GM21390 (cell line): ENCODE measurements at regions not wholly inside any gene's neighbourhood (a gene's known extent, or its start where the extent isn't known, plus 50 kb on each side); places are given as distances from the start of the nearest gene placed in this dataset.

Source experiments
- ATAC-seq: cut with Tn5 transposase; IDR thresholded peaks from one replicate; pipeline ENCODE4 v1.9.1; 2021; ENCODE audit not compliant: unreplicated experiment

GRCh38 chr4:83865417-83866150, 329.7 kb downstream of the GPAT3 start:
- ATAC-seq = no peak

DNA sequence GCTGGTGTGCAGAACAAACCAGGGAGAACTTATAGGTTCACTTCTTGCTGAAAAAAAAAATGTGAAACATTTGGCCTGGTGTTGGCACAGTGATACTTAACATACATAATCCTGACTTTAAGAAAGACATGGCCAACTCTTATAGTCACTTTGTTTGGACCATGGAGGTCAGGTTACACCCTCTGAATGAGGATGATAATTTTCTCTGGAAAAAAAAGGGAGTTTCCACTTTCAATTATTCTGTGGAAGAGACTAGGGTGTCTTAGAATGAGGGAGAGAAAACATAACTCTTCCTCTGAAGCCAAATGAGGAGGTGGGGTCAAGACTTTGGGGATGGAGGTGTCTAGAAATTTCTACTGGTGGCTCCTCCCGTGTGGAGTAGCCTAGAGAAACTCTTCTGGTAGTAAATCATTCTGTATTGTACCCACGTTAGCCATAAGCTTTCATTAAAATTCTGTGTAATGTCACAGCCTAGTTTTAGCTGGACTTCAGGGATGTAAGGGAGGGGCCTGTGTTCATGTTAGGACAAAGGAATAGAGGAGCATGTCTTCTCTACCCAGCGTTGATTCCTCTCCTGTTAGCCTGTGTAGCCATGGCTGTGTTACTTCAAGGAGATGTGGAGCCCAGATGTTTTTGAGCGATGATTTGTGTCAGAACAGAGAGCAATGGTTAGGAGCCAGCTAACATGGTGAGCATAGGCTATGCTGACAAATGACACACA, 328.3 kb downstream of the GPAT3 start:
- ATAC-seq = no peak

- no peak for ATAC-seq
These were observed 326.6 kb downstream of the GPAT3 start for GRCh38 chr4:83862471-83862870.

DNA sequence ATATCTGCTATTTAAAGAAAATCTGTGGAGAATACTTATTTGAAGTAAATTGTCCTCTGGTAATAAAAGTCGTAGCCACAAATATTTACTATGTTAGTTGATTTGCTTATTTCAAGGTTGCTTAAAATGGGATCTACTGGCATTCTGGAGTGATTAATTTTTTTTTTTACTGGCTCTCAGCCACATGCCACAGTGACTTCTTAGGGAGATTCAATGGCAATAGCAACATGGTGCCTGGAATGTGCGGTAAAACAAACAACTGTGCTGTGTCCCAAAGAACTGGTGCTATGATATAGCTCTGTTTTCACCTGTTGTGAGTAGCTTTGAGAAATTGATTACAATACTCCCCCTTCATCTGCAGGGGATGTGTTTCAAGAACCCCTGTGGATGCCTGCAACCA, 324.3 kb downstream of the GPAT3 start:
- ATAC-seq = no peak

GRCh38 chr4:83858131-83858530, 322.2 kb downstream of the GPAT3 start:
- no peak for ATAC-seq

- ATAC-seq = no peak
These were observed 319.1 kb downstream of the GPAT3 start for GRCh38 chr4:83855044-83855443.

DNA sequence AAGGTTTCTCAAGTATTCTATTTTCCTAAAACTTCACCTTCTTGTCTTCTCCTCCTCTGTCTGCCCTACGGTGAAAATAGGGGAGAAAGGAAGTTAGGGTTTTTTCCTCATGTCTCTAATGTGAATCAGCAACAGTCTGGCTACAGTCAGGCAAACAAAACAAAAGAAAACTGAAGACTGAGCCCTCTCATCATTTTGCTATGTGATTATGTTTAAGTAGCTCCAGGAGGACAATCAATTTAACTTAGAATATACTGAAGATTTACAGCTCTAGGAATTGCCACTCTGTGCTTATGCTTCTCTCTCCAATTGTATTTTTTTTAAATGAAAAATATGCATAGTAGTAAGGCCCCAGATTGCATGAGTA, 316.2 kb downstream of the GPAT3 start:
- no peak for ATAC-seq

DNA sequence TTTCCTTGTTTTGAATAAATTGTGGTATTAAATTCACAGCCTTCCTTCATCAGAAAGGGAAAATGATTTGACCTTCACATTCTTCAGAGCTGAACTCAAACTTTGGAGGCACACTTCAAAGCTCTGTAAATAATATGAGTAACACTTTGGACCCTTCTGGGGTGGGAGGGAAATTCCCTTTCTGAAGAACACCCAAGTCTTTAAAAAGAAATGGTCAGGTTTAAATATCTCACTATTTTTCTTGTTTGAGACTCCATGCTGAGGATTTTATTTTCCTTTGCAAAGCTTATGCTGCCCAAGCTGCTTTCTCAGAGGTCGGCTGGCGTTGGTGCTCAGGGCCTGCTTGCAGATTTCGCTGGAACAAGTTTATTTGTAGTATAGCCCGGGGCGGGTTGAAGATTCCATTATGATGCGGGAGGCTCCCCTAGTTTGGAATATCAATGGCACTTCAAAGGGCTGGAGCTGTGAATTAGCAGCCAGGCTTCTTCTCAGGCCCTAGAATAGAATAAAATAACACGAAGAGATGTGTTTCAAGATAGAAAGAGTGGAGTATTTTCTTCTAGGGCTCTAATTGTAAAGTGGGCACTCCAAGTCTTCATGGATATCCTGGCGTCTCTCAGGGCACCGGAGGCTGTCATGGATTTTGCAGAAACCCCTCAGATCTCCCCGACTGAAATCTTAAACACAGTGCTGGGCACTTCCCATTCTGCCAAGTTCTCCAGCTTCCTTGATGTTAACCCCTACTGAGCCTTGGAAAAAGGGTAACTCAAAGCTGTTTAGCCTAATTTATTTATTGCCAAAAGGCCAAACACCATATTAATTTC, 315.6 kb downstream of the GPAT3 start:
- ATAC-seq = no peak

DNA sequence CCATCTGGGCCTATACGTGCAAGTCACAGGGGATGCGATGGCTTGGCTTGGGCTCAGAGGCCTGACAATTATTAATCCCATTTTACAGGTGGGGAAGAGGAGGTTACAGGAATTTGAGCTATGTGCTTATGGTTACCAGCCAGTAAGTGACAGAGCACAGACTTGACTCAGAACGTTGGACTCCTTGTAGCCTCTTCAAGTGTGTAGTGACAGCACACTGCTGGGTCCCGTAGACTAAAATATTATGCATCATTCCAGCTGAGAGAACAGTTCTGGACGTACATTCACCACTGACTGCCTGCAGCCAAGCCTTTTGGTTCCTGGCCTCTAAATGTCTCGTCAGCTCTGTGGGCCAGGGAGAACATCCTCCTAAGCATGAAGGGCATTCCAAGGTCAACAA, 314.5 kb downstream of the GPAT3 start:
- no peak for ATAC-seq

DNA sequence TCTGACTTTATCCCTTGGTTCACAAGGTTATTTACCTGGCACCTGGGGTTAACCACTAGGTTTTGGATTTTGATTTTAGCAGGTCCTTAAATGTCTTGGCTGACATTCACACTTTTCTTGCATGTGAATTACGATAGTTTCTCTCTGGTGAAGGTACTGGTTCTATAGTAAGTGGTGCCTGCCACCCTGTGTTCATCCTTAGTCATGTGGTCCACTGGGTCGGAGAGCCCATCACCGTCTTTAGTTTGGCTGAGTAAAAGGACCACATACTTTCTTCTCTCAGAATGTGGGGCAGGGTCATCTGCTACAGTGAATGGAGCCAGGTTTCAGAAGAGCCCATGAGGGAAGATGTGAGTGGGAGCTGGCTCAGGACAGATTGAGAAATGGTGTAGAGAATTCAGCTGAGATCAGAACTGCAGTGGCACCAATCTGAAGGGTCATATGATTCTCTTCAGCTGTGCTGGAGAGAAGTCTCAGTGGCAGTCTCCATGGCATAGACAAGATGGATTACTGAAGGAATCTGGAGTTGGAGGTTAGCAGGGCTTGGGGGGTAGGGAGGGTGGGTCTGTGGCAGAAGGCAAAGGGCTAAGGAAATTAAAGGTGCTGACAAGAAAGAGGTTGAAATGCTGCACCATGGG, 310.4 kb downstream of the GPAT3 start:
- ATAC-seq = no peak

DNA sequence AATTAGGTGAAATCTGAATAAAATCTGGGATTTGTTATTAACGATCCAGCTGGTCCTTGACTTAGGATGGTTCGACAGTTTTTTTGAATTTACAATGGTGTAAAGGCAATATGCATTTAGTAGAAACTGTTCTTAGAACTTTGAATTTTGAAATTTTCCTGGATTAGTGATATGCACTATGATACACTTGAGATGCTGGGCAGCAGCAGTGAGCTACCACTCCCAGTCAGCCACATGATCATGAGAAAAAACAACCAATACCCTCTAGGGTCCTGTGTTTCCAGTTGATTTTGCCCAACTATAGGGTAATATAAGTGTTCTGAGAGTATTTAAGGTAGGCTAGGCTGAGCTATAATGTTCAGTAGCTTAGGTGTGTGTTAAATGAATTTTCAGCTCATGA, 303.7 kb downstream of the GPAT3 start:
- no peak for ATAC-seq

GRCh38 chr4:83837614-83838308, 301.9 kb downstream of the GPAT3 start:
- ATAC-seq = no peak

DNA sequence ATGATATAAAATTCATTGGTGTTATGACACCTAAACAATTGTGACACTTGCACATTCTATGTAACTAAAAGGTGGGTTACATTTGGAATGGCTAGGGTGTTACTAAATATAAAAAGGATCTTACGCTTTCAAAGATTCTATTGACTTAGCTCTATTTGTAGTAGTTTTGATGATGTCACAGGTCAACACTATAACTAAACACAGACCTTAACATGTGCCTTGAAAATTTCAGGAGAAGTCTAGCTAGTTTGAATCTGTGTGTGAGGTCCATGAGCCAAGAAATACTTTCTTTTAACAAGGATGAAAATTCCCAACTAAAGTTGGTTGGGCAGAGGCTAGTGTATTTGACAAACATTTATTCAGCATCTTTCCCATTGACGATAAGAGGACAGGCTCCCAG, 298.0 kb downstream of the GPAT3 start:
- ATAC-seq = no peak

DNA sequence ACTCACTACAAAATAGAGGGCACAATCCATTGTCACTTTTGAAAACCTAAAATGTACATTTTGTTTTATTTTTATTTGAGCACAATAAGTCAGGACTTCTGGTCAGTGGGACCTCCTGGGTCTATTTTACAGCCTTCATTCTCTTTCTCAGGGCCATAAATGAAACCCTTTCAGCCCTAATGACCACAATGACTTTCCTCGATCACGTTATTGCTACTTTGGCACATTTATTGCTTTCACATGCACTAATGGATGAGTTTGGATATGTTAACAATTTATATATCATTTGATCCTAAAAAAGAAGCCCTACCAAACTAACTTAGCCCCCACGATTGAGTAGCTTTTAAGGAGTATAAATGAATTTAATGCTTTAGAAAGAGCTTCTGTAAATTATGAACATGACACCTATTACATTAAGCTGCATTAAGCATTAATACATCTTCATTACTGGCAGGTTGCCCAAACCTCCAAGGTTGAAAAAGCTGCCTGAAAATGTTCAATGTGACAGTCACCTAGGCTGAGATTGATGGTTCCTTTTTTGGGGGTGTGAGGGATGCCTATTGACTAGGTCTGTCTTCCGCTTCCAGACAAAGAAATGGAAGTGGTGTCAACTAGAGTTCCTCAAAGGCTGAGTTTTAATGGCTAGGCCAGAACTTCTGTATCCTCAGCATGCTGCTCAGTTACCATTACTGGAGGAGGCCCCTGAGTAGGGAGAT, 296.4 kb downstream of the GPAT3 start:
- ATAC-seq = no peak

- ATAC-seq = no peak
These were observed 295.7 kb downstream of the GPAT3 start for GRCh38 chr4:83831588-83831987.

DNA sequence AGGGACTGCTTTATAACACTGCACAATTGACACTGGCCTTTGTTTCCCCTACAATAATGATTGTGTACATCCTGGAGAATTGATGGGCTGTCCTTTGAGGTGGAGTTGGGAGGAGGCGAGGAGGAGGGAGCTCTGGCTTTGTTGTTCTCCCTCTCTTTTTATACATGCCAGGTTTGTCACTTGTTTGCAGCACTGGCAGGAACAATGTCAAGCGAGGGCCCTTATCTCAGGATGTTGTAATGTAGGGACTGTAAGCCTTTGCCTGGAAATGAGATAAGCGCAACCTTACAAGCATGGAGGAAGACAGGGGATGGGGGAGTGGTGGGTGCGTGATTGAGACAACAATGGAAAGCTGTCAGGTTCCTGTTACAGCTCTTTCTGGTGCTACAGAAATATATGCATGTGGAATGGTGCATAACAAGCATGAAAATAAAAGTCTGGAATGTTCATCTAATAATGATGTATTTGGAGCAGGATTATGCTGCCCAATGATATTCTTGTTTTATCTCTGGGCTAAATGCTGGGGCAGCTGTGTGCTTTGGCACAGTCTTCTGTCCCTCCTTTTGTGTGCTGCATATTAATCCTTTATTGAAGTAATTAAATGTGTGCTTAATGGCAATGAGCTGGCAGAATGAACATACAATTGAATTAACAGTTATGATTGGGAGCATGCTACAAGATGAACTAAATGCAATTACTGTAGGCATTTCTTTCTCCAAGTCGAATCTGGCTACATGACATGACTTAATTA, 294.4 kb downstream of the GPAT3 start:
- ATAC-seq = no peak

DNA sequence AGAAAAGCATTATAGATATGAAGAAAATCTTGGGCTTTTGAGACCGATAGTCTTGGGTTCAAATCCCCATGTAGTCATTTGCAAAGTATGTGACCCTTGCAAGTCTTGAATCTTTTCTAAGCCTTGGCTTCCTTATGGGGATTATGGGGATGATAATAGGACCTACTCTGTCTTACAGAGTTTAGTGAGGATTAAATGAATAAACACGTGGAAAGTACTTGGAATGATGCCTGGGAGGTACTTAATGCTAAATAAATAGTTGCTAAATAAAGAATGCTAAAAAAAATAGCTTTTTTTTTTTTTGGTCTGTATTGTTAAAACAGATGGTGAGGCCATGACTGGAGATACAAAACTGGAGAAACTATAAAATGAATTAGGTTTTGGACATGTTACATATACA, 292.7 kb downstream of the GPAT3 start:
- ATAC-seq = no peak

DNA sequence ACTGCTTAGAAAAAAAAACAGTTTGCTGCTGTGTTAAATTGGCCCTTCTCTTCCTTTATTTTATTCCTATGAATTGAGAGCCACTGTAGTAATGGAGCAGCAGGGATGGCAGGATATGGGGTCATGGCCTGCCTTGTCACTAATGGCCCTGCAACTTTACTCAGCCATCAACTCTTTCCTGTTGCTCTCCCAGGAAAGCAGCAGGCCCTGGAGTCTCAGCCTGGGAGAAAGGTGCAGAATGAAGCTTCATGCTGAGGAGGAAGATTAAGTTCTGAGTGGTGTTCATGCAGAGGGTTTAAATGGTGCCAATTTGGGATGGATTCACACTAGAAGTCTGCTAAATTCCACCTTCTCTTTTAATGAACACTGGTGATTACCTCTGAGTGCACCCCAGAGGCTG, 285.6 kb downstream of the GPAT3 start:
- no peak for ATAC-seq

DNA sequence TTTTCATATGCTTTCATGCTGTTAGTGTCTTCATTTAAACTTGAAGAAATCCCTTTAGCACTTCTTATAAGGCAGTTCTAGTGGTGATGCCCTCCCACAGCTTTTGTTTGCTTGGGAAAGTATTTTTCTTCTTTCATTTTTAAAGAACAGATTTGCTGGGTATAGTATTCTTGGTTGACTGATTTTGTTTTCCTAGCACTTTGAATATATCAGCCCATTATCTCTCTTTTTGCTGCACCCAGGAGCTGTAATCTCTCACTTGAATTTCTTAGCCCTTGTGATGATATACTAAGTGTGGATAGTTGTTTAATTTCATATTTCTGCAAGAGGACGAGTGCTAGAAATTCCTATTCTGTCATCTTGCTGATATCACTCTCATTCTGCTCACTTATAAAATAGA, 283.7 kb downstream of the GPAT3 start:
- ATAC-seq = no peak

GRCh38 chr4:83810428-83810827, 274.5 kb downstream of the GPAT3 start:
- no peak for ATAC-seq
